Osteoblast (primary cell): ENCODE measurements at regions not wholly inside any gene's neighbourhood (a gene's known extent, or its start where the extent isn't known, plus 50 kb on each side); places are given as distances from the start of the nearest gene placed in this dataset.
"Not testable (repeated sequence)": the region's sequence is repeated elsewhere in the genome, so short reads cannot be mapped to it uniquely, and the experiment has no call there.

ENCODE experiments used
- DNase-seq: peaks from one replicate; pipeline ENCODE4 v3.0.0; 2011; ENCODE audit warnings: low spot score, mixed read lengths; ENCODE audit not compliant: insufficient read length; ENCODE audit errors: missing footprints
- H2AFZ ChIP-seq: 2 replicates; pipeline ENCODE4 v1.6.0; 2011; ENCODE audit warnings: mild to moderate bottlenecking, low read length
- H3K27ac ChIP-seq: 2 replicates; pipeline ENCODE4 v1.5.1; 2011; ENCODE audit warnings: mild to moderate bottlenecking, low read depth, low read length, moderate library complexity
- H3K27me3 ChIP-seq: 2 replicates; pipeline ENCODE4 v1.6.0; 2012; ENCODE audit warnings: mild to moderate bottlenecking, control low read depth, inconsistent platforms, low read length, moderate library complexity; ENCODE audit not compliant: insufficient read depth
- H3K36me3 ChIP-seq: 2 replicates; pipeline ENCODE4 v1.5.1; 2011; ENCODE audit warnings: mild to moderate bottlenecking, low read length, control low read depth, moderate library complexity; ENCODE audit not compliant: insufficient read depth
- H3K4me1 ChIP-seq: 2 replicates; pipeline ENCODE4 v1.5.1; 2011; ENCODE audit warnings: mild to moderate bottlenecking, low read length, control low read depth, moderate library complexity; ENCODE audit not compliant: insufficient read depth
- H3K4me2 ChIP-seq: 2 replicates; pipeline ENCODE4 v1.6.0; 2011; ENCODE audit warnings: mild to moderate bottlenecking, low read length; ENCODE audit not compliant: insufficient read depth
- H3K4me3 ChIP-seq: fragments of 200-600 bp; sonication (generic); 3 replicates; pipeline ENCODE4 v1.5.1; 2012; ENCODE audit warnings: mild to moderate bottlenecking, low read length, inconsistent platforms; ENCODE audit not compliant: insufficient read depth
- H3K79me2 ChIP-seq: 2 replicates; pipeline ENCODE4 v1.6.0; 2012; ENCODE audit warnings: mild to moderate bottlenecking, low read length, control low read depth, inconsistent platforms; ENCODE audit not compliant: insufficient read depth
- H3K9me3 ChIP-seq: 2 replicates; pipeline ENCODE4 v1.5.1; 2011; ENCODE audit warnings: low read depth, low read length, control low read depth
- H4K20me1 ChIP-seq: 2 replicates; pipeline ENCODE4 v1.6.0; 2012; ENCODE audit warnings: mild to moderate bottlenecking, low read length, control low read depth; ENCODE audit not compliant: insufficient read depth
- CTCF ChIP-seq: IDR thresholded peaks from 2 replicates; pipeline ENCODE4 v1.5.1; 2011; ENCODE audit warnings: mild to moderate bottlenecking, low read depth, low read length, moderate library complexity; ENCODE audit errors: extremely low read depth

GRCh38 chr15:81780966-81781365 lies 264.9 kb downstream of the MEX3B start:
- TF ChIP-seq CTCF, result no peak
- Histone ChIP-seq H3K27me3 (no peaks in the 10 kb centered on the region), H3K36me3 (no peaks in the 10 kb centered on the region), H3K4me2 (no peak overlapping the region), H4K20me1 (no peaks in the 10 kb centered on the region), H3K27ac (no peak overlapping the region), H3K79me2 (no peaks in the 10 kb centered on the region), H3K4me3 (no peak overlapping the region), H3K4me1 (no peaks in the 10 kb centered on the region), H2AFZ (no peak overlapping the region), H3K9me3 (no peaks in the 10 kb centered on the region)
- DNase-seq, result no peak

- H4K20me1 ChIP-seq, result no peaks in the 10 kb centered on the region
- H3K9me3 ChIP-seq, result no peaks in the 10 kb centered on the region
- no peak overlapping the region for H2AFZ ChIP-seq
- no peak overlapping the region for H3K4me3 ChIP-seq
- no peaks in the 10 kb centered on the region for H3K36me3 ChIP-seq
- DNase-seq, result no peak
- no peaks in the 10 kb centered on the region for H3K4me1 ChIP-seq
- no peaks in the 10 kb centered on the region for H3K79me2 ChIP-seq
- no peak for TF ChIP-seq CTCF
- H3K27me3 ChIP-seq, result no peaks in the 10 kb centered on the region
- H3K4me2 ChIP-seq, result no peak overlapping the region
- no peak overlapping the region for H3K27ac ChIP-seq
These were observed 266.6 kb downstream of the MEX3B start for GRCh38 chr15:81779181-81779580.

GRCh38 chr15:81777546-81777945 lies 268.3 kb downstream of the MEX3B start:
- Histone ChIP-seq H3K36me3 (no peaks in the 10 kb centered on the region), H3K27ac (no peak overlapping the region), H3K4me3 (no peak overlapping the region), H3K79me2 (no peaks in the 10 kb centered on the region), H3K9me3 (no peaks in the 10 kb centered on the region), H3K4me1 (no peaks in the 10 kb centered on the region), H4K20me1 (no peaks in the 10 kb centered on the region), H3K27me3 (no peaks in the 10 kb centered on the region), H3K4me2 (no peak overlapping the region), H2AFZ (no peak overlapping the region)
- TF ChIP-seq CTCF, result no peak
- no peak for DNase-seq

GRCh38 chr15:81776976-81777375 lies 268.8 kb downstream of the MEX3B start:
- no peak for DNase-seq
- TF ChIP-seq CTCF, result no peak
- H3K4me1 ChIP-seq, result no peaks in the 10 kb centered on the region
- no peak overlapping the region for H3K4me3 ChIP-seq
- H2AFZ ChIP-seq, result no peak overlapping the region
- H3K9me3 ChIP-seq, result no peaks in the 10 kb centered on the region
- H4K20me1 ChIP-seq, result no peaks in the 10 kb centered on the region
- H3K36me3 ChIP-seq, result no peaks in the 10 kb centered on the region
- no peaks in the 10 kb centered on the region for H3K27me3 ChIP-seq
- no peak overlapping the region for H3K27ac ChIP-seq
- no peaks in the 10 kb centered on the region for H3K79me2 ChIP-seq
- H3K4me2 ChIP-seq, result no peak overlapping the region

- H3K79me2 ChIP-seq, DNase-seq, H4K20me1 ChIP-seq, H3K4me1 ChIP-seq, H2AFZ ChIP-seq, H3K9me3 ChIP-seq, H3K27me3 ChIP-seq, H3K36me3 ChIP-seq, H3K27ac ChIP-seq, H3K4me2 ChIP-seq, H3K4me3 ChIP-seq: not testable (repeated sequence)
These were observed 270.0 kb downstream of the MEX3B start for GRCh38 chr15:81775779-81776178.
